Smooth muscle cell of the brain vasculature (primary cell): ENCODE measurements at regions not wholly inside any gene's neighbourhood (a gene's known extent, or its start where the extent isn't known, plus 50 kb on each side); places are given as distances from the start of the nearest gene placed in this dataset.
"Not testable (repeated sequence)": the region's sequence is repeated elsewhere in the genome, so short reads cannot be mapped to it uniquely, and the experiment has no call there.

Experiments
- DNase-seq: peaks from one replicate; pipeline ENCODE4 v3.0.0-alpha.2; 2012; ENCODE audit warnings: low read depth, low spot score

DNA sequence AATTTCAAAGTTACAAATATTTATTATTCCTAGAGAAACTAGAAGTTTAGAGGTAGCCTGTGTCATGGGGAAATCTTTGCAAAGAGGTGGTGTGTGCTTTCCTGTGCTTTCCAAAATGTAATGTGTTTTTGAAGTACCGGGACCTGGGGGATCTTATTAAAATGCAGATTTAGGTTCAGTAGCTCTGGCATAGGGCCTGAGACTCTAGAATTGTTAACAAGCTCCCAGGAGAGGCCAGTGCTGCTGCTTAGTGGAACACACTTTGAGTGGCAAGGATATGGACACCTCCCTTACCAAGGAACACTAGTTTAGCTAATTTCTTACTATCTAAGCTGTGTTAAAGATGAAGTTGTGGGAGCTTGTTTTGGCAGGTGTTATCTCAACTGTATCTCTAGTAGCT, 428.9 kb downstream of the VGLL3 start:
- no peak for DNase-seq

DNA sequence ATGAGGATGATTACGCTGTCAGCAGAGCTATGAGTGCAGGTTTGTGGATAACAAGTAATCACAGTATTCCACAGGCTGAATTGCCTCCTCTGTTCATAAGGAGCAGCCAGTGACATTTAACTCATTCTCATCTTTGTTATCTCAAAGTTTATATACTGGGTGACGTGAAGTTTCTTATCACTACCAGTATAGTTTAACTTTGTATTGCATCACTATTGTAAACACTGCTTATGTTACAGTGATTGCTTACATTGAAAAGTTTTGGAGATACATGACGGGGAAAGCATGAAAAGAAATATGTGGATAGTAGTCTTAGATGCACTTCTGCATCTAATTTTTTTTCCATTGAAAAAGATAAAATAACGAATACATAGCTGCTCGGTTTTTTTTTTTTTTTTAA, 429.7 kb downstream of the VGLL3 start:
- no peak for DNase-seq

DNA sequence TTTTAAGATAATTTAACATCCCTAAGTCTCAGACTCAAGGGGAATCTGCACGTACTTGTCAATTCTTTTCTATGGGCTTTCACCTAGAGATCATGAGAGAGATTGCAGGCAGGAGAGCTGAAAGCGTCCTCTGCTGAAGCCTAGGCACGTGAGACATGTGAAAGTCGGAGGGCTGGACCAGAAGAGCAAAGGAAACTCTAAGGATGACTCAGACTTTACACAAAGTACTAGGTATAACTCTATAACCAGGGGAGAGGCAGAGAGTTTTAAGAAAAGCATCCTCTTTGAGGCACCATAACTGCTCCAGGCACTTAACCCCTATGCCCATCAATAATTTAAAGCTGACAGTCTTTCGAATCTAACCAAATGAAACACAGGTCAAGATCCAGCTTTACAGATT, 436.6 kb downstream of the VGLL3 start:
- no peak for DNase-seq

GRCh38 chr3:86547692-86548091, 443.3 kb downstream of the VGLL3 start:
- no peak for DNase-seq

GRCh38 chr3:86537171-86537570, 453.8 kb downstream of the VGLL3 start:
- no peak for DNase-seq

GRCh38 chr3:86519819-86520218, 471.1 kb downstream of the VGLL3 start:
- DNase-seq = no peak

GRCh38 chr3:86481636-86482035, 509.3 kb downstream of the VGLL3 start:
- no peak for DNase-seq

- no peak for DNase-seq
Measured at GRCh38 chr3:86481031-86481430, 509.9 kb downstream of the VGLL3 start.

GRCh38 chr3:86464180-86464579, 526.8 kb downstream of the VGLL3 start:
- DNase-seq = no peak

GRCh38 chr3:86451749-86452148, 539.2 kb downstream of the VGLL3 start:
- DNase-seq = no peak

- DNase-seq = no peak
Measured at GRCh38 chr3:86438544-86438943, 552.4 kb downstream of the VGLL3 start.

DNA sequence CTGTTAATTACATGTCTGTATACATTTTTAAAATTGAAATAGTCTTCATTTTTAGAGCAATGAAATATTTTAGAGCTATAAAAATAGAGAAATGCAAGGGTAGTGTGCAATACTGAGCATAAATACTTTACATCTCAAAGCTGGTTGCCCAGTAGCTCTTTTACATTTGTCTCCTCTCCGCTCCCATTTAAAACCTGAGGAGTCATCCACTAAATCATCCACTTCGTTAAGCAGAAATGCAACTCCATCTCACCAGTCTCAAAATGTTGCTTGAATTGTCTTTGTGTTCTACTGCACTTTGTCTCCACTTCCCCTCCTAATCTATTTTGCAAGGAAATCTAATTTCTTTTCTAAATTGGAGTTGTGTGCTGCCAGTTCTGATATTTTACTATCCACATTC, 563.6 kb downstream of the VGLL3 start:
- DNase-seq = no peak

DNA sequence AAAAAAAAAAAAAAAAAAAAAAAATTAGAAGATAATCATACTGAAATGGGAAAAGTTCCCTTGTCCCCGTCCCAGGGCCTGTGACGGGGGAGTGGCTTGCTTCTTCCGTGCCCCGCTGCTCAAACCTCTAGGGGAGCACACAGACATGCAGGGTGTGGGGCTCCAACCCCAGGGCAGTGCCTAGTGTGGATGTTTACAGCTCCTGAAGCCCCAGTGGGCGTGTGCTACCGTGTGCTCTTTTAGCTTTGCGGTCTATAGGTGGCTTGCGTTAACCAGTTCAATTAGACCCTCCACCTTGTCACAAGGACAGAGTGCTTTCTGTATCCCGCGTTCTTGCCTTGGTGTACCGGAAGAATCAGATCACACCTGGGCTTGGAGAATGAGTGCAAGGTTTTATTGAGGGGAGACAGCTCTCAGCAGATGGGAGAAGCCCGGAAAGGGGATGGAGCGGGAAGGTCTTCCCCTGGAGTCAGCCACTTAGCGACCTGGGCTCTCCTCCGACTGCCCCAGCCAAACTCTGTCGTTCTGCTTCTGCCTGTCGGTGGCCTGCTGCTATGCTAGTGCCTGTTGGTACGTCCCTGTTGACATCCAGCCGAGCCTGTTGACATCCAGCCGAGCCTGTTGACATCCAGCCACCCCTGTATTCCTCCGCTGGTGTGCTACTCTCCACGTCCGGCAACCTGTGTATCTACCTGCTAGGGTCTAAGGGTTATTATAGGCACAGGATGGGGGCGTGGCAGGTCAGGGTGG, 569.8 kb downstream of the VGLL3 start:
- no peak for DNase-seq

DNA sequence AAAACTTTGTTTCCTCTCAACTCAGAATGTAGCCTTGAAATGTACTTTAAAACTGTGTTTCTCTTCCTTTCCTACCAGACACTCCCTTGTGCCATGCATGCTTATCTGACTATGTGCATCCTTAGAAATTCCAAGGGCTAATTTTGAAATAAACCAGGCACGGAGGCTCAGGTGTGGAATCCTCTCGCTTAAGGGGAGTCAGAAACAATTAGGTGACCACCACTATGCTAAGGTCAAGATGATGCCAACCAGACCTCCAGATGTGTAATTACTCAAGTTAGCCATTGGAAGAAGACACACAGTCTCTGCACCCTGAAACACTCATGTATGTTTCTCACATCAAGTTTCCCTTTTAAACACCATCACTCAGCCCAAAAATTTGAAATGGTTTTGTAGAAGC, 572.1 kb downstream of the VGLL3 start:
- DNase-seq = no peak

DNA sequence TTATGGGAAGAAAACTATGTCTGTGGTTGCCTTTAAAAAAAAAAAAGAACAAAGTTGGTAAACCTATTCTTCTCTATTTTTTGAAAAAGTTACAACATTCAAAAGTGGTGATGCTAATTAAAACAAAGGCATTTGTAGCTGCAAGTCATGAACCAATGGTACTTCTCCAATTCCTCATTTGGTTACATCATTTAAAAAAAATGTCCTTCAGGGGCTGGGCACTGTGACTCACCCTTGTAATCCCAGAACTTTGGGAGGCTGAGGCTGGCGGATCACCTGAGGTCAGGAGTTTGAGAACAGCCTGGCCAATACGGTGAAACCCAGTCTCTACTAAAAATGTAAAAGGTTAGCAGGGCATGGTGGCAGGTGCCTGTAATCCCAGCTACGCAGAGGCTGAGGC, 574.6 kb downstream of the VGLL3 start:
- no peak for DNase-seq

- DNase-seq = no peak
Measured at GRCh38 chr3:86413645-86414044, 577.3 kb downstream of the VGLL3 start.

DNA sequence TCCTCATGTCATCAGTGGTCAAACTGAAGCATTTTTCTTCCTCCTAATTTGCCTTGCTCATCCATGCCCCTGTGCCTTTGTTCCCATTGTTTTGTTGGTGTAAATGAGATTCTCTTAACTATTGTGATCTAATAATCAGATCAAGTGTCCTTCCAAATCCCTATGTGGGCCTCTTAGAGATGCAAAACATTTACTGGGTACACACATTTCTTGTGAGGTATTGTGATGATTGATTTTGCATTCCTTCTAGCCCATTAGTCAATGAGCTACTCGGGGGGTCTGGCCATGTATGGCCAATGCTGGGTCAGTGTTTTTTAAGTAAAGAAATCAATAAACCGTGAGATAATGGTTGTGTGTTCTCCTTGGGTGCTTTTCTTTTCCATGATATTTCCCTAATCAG, 580.4 kb downstream of the VGLL3 start:
- no peak for DNase-seq

- DNase-seq = not testable (repeated sequence)
Measured at GRCh38 chr3:86389759-86390158, 601.2 kb downstream of the VGLL3 start.

GRCh38 chr3:86388820-86389219, 602.1 kb downstream of the VGLL3 start:
- DNase-seq = no peak

- no peak for DNase-seq
Measured at GRCh38 chr3:86382556-86382955, 608.4 kb downstream of the VGLL3 start.

DNA sequence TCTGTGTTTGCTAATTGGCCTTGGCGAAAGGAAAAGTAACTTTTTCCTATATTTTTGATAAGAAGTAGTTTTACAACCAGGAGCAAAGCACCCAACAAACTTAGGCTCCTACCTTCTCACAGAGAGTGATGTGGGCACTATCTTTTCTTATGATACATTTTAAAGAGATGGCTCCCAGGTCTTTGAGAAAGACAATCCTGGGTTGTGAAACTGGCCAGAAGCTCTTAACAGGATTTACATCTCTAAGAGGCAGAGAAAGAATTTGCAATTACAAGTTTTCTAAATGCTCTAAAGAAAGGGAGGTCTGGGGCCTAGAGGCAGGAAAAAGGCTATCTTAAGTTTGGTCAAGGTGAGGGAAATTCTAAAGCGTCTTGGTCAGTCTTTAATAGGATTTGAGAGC, 609.7 kb downstream of the VGLL3 start:
- DNase-seq = no peak

DNA sequence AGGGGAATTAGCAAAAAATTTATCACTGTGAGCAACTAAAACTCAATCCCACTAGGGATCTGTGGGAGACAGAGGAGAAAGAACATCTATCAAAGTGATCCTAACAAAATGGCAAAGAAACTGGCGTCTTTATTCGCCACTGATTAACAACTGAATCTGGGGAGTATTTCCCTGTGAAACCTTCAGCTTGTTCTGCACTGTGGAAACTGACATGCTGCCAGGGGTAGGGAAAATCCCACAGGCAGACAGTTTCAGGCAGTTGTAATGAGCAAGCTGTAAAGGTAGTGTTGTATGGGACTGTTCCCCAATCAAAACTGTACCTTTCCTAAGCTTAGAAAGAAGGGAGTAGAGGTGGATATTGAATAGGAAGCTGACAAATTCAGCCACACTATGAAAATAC, 611.7 kb downstream of the VGLL3 start:
- no peak for DNase-seq

DNA sequence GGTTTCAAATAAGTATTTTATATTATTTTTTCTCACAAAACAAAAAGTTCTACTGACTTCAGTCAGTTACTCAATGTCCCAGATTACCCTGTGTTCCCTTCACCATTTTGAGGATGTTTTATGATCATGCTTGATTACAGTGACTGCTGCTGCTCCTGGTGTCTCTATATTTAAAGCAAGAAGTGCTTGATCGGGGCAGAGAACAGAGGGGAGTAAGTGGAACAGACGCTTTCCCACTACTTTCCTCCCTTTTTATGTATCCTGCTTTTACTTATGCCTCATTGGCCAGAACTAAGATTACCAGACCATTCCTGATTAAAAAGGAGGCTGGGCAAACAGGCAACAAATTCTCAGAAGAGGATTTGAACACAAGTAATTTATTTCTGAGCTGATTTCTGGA, 612.1 kb downstream of the VGLL3 start:
- no peak for DNase-seq

DNA sequence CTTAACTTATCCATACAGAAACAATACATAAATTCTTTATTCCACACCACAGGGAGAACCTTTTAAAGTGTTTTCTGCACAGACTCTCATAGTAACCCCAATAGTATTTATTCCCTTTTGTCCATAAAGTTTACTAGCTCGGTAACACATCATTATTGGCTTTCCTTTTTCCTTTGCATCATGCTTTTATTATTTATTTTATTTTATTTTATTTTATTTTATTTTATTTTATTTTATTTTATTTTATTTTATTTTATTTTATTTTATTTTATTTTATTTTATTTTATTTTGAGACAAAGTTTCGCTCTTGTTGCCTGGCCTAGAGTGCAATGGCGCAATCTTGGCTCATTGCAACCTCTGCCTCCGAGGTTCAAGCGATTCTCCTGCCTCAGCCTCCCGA, 655.4 kb downstream of the VGLL3 start:
- not testable (repeated sequence) for DNase-seq
